H9 (cell line): ENCODE measurements at regions not wholly inside any gene's neighbourhood (a gene's known extent, or its start where the extent isn't known, plus 50 kb on each side); places are given as distances from the start of the nearest gene placed in this dataset.
A peak's percentile ranks its signal among the peaks of the same experiment; 100 is the strongest.

Experiments
- DNase-seq: peaks from one replicate; pipeline ENCODE4 v3.0.0-alpha.2; 2017
- H2AFZ ChIP-seq: one replicate; pipeline ENCODE4 v1.6.1; 2013; ENCODE audit warnings: mild to moderate bottlenecking, low read length, control low read depth, moderate library complexity
- H2AK5ac ChIP-seq: 2 replicates; pipeline ENCODE4 v1.6.1; 2013; ENCODE audit warnings: low read length, control low read depth, mixed read lengths; ENCODE audit not compliant: insufficient read length
- H2BK120ac ChIP-seq: one replicate; pipeline ENCODE4 v1.6.1; 2013; ENCODE audit warnings: low read depth, mild to moderate bottlenecking, low read length, control low read depth, inconsistent platforms; ENCODE audit not compliant: poor library complexity, severe bottlenecking
- H2BK12ac ChIP-seq: 2 replicates; pipeline ENCODE4 v1.6.1; 2013; ENCODE audit warnings: low read length, control low read depth, mixed read lengths, low read depth; ENCODE audit not compliant: insufficient read length
- H2BK15ac ChIP-seq: 2 replicates; pipeline ENCODE4 v1.6.1; 2013; ENCODE audit warnings: low read depth, low read length, control low read depth
- H2BK20ac ChIP-seq: one replicate; pipeline ENCODE4 v1.6.1; 2013; ENCODE audit warnings: low read depth, mild to moderate bottlenecking, low read length, control low read depth, inconsistent platforms; ENCODE audit not compliant: poor library complexity, severe bottlenecking
- H2BK5ac ChIP-seq: 2 replicates; pipeline ENCODE4 v1.6.1; 2013; ENCODE audit warnings: low read length, control low read depth, mixed read lengths; ENCODE audit not compliant: insufficient read length
- H3K14ac ChIP-seq: 2 replicates; pipeline ENCODE4 v1.6.1; 2013; ENCODE audit warnings: low read length, control low read depth; ENCODE audit not compliant: insufficient read depth
- H3K18ac ChIP-seq: 2 replicates; pipeline ENCODE4 v1.6.1; 2013; ENCODE audit warnings: low read depth, mild to moderate bottlenecking, mixed read lengths, low read length, control low read depth; ENCODE audit not compliant: insufficient read length
- H3K23ac ChIP-seq: 2 replicates; pipeline ENCODE4 v1.6.1; 2013; ENCODE audit warnings: low read length, control low read depth, mixed read lengths, low read depth; ENCODE audit not compliant: insufficient read length
- H3K23me2 ChIP-seq: 2 replicates; pipeline ENCODE4 v1.6.1; 2013; ENCODE audit warnings: low read depth, mild to moderate bottlenecking, mixed read lengths, low read length, control low read depth; ENCODE audit not compliant: insufficient read length, poor library complexity, severe bottlenecking
- H3K27ac ChIP-seq: 2 replicates; pipeline ENCODE4 v1.5.1; 2013; ENCODE audit warnings: low read length, control low read depth, mixed read lengths, low read depth; ENCODE audit not compliant: insufficient read length
- H3K27me3 ChIP-seq: 2 replicates; pipeline ENCODE4 v1.6.1; 2013; ENCODE audit warnings: low read length, control low read depth, inconsistent platforms; ENCODE audit not compliant: insufficient read depth
- H3K4ac ChIP-seq: 2 replicates; pipeline ENCODE4 v1.6.1; 2013; ENCODE audit warnings: low read depth, mild to moderate bottlenecking, control low read depth, inconsistent platforms, low read length, moderate library complexity
- H3K4me1 ChIP-seq: 2 replicates; pipeline ENCODE4 v1.6.1; 2013; ENCODE audit warnings: low read length, control low read depth, inconsistent platforms; ENCODE audit not compliant: insufficient read depth
- H3K4me2 ChIP-seq: 2 replicates; pipeline ENCODE4 v1.6.1; 2013; ENCODE audit warnings: low read length, control low read depth, mixed read lengths; ENCODE audit not compliant: insufficient read length, insufficient read depth
- H3K56ac ChIP-seq: 2 replicates; pipeline ENCODE4 v1.6.1; 2013; ENCODE audit warnings: low read depth, mild to moderate bottlenecking, mixed read lengths, low read length, control low read depth; ENCODE audit not compliant: insufficient read length
- H3K79me1 ChIP-seq: 2 replicates; pipeline ENCODE4 v1.6.1; 2013; ENCODE audit warnings: low read depth, mild to moderate bottlenecking, moderate library complexity, low read length, control low read depth, inconsistent platforms; ENCODE audit not compliant: insufficient read depth, poor library complexity, severe bottlenecking
- H3K79me2 ChIP-seq: 2 replicates; pipeline ENCODE4 v1.6.1; 2013; ENCODE audit warnings: low read length, control low read depth, inconsistent platforms; ENCODE audit not compliant: insufficient read depth
- H3K9ac ChIP-seq: 2 replicates; pipeline ENCODE4 v1.6.1; 2013; ENCODE audit warnings: low read length, control low read depth, mixed read lengths; ENCODE audit not compliant: insufficient read length; ENCODE audit errors: extremely low read depth
- H3K9me3 ChIP-seq: one replicate; pipeline ENCODE4 v1.6.1; 2013; ENCODE audit warnings: low read depth, low read length, inconsistent platforms; ENCODE audit not compliant: control insufficient read depth
- H3T11ph ChIP-seq: one replicate; pipeline ENCODE4 v1.6.1; 2013; ENCODE audit warnings: mild to moderate bottlenecking, low read length, control low read depth, inconsistent platforms
- H4K20me1 ChIP-seq: one replicate; pipeline ENCODE4 v1.6.1; 2013; ENCODE audit not compliant: control insufficient read depth, insufficient read length, insufficient read depth
- H4K5ac ChIP-seq: 2 replicates; pipeline ENCODE4 v1.6.1; 2013; ENCODE audit warnings: low read depth, mild to moderate bottlenecking, mixed read lengths, low read length, control low read depth; ENCODE audit not compliant: insufficient read length
- H4K8ac ChIP-seq: replicated peaks from 2 replicates; pipeline ENCODE4 v1.6.1; 2013; ENCODE audit warnings: low read length, control low read depth, mixed read lengths, low read depth; ENCODE audit not compliant: insufficient read length
- H4K91ac ChIP-seq: 2 replicates; pipeline ENCODE4 v1.6.1; 2013; ENCODE audit warnings: low read depth, mild to moderate bottlenecking, moderate library complexity, mixed read lengths, low read length, control low read depth; ENCODE audit not compliant: insufficient read length
- H3K27ac Mint-ChIP-seq, 3 experiments: 2 replicates in 2 of 3; 3 replicates in 1 of 3; pipeline ENCODE4 v1.8.0; 2020 to 2021; ENCODE audit warnings: mixed read lengths in 3 of 3, mild to moderate bottlenecking in 1 of 3, moderate library complexity in 1 of 3
- H3K27me3 Mint-ChIP-seq: 2 replicates; pipeline ENCODE4 v1.8.0; 2021; ENCODE audit warnings: low read depth, mild to moderate bottlenecking, moderate library complexity, mixed read lengths
- H3K36me3 Mint-ChIP-seq, 3 experiments: 2 replicates in 2 of 3; 3 replicates in 1 of 3; pipeline ENCODE4 v1.8.0; 2020 to 2021; ENCODE audit warnings: low read depth in 3 of 3, mixed read lengths in 3 of 3; ENCODE audit not compliant: insufficient read depth in 1 of 3
- H3K4me1 Mint-ChIP-seq, 2 experiments: 2 replicates each; pipeline ENCODE4 v1.8.0; 2020; ENCODE audit warnings: mixed read lengths in 2 of 2
- H3K4me3 Mint-ChIP-seq, 2 experiments: 2 replicates in 1 of 2; 3 replicates in 1 of 2; pipeline ENCODE4 v1.8.0; 2020 to 2021; ENCODE audit warnings: mild to moderate bottlenecking in 2 of 2, mixed read lengths in 2 of 2, moderate library complexity in 1 of 2
- H3K9me3 Mint-ChIP-seq, 2 experiments: 2 replicates in 1 of 2; 3 replicates in 1 of 2; pipeline ENCODE4 v1.8.0; 2020; ENCODE audit warnings: mild to moderate bottlenecking in 2 of 2, mixed read lengths in 2 of 2, moderate library complexity in 1 of 2
- CTCF ChIP-seq: fragments of 200-600 bp; sonication (generic); conservative IDR thresholded peaks from 3 replicates; pipeline ENCODE4 v1.8.0; 2021; ENCODE audit warnings: antibody characterized with exemption, mild to moderate bottlenecking
- WGBS: extraction: QIAGEN DNeasy Blood & Tissue Kit; methylation state at CpG from one replicate; pipeline ENCODE4 v1.1.7; 2013; ENCODE audit warnings: missing lambda C conversion rate, low lambda C conversion rate, mixed read lengths; ENCODE audit not compliant: insufficient read length; ENCODE audit errors: extremely low coverage; 5-methylcytosine and 5-hydroxymethylcytosine counted together

GRCh38 chr1:98333406-98333805 lies 328.1 kb upstream of the SNX7 start:
- Histone ChIP-seq H3K4me2 (no peak overlapping the region), H3T11ph (no peak overlapping the region), H3K27me3 (no peaks in the 10 kb centered on the region), H2AFZ (no peak overlapping the region), H3K23me2 (no peaks in the 10 kb centered on the region), H3K79me1 (no peaks in the 10 kb centered on the region), H3K14ac (no peak overlapping the region), H3K27ac (no peak overlapping the region), H2BK12ac (no peak overlapping the region), H2BK20ac (no peak overlapping the region), H3K79me2 (no peaks in the 10 kb centered on the region), H3K56ac (no peak overlapping the region), H3K4ac (no peak overlapping the region), H2AK5ac (no peak overlapping the region), H2BK15ac (no peak overlapping the region), H3K9me3 (no peaks in the 10 kb centered on the region), H3K23ac (no peak overlapping the region), H2BK120ac (no peak overlapping the region), H3K18ac (no peak overlapping the region), H3K4me1 (no peaks in the 10 kb centered on the region), H4K5ac (no peak overlapping the region), H2BK5ac (no peak overlapping the region), H4K91ac (no peak overlapping the region), H3K9ac (no peak overlapping the region), H4K20me1 (no peaks in the 10 kb centered on the region), H4K8ac (no peak overlapping the region)
- Mint-ChIP-seq H3K27ac (peak overlapping the region in 2 of 3 experiments; percentile 3 to 4; a peak in 2 of 7 replicates), H3K36me3 (no peaks in the 10 kb centered on the region), H3K9me3 (no peaks in the 10 kb centered on the region), H3K27me3 (no peaks in the 10 kb centered on the region; the same call in 1 of the 2 replicates), H3K4me3 (no peak overlapping the region), H3K4me1 (peaks cover 3 to 6% of the 10 kb centered on the region in 2 experiments; a peak in 1 of 4 replicates)
- DNase-seq, result no peak
- no CpG with 5 or more reads among the region's 3 CpGs for WGBS
- TF ChIP-seq CTCF, result no peak
